ACHN (cell line): ENCODE measurements at regions not wholly inside any gene's neighbourhood (a gene's known extent, or its start where the extent isn't known, plus 50 kb on each side); places are given as distances from the start of the nearest gene placed in this dataset.
"Not testable (repeated sequence)": the region's sequence is repeated elsewhere in the genome, so short reads cannot be mapped to it uniquely, and the experiment has no call there.

Source experiments
- DNase-seq: peaks from one replicate; pipeline ENCODE4 v3.0.0-alpha.2; 2015
- in situ Hi-C: cut with HindIII; loops from 2 replicates; pipeline ENCODE4 v1.10.0; 2017; ENCODE audit warnings: low sequenced_read_pairs, low pct_ligation_motif_present, low pct_unique_long_range_greater_than_20kb

GRCh38 chr14:85917716-85918115 lies 387.8 kb downstream of the FLRT2 start:
- in situ Hi-C loops = no loop called here

GRCh38 chr14:85915711-85916110 lies 385.8 kb downstream of the FLRT2 start:
- no peak for DNase-seq
- in situ Hi-C loops = no loop called here

More at GRCh38 chr14:85917716-85918115, 387.8 kb downstream of the FLRT2 start:
- no peak for DNase-seq

GRCh38 chr14:85912141-85912540 lies 382.2 kb downstream of the FLRT2 start:
- no peak for DNase-seq
- in situ Hi-C loops = no loop called here

GRCh38 chr14:85911044-85911443 lies 381.1 kb downstream of the FLRT2 start:
- in situ Hi-C loops = no loop called here
- DNase-seq = no peak

- no peak for DNase-seq
Measured at GRCh38 chr14:85909581-85909980, 379.6 kb downstream of the FLRT2 start.

GRCh38 chr14:85907536-85907935 lies 377.6 kb downstream of the FLRT2 start:
- no peak for DNase-seq
- in situ Hi-C loops = no loop called here

More at GRCh38 chr14:85909581-85909980, 379.6 kb downstream of the FLRT2 start:
- in situ Hi-C loops = no loop called here

GRCh38 chr14:85897808-85898207 lies 367.9 kb downstream of the FLRT2 start:
- in situ Hi-C loops = no loop called here

GRCh38 chr14:85895603-85896002 lies 365.7 kb downstream of the FLRT2 start:
- in situ Hi-C loops = no loop called here
- no peak for DNase-seq

More at GRCh38 chr14:85897808-85898207, 367.9 kb downstream of the FLRT2 start:
- DNase-seq = no peak

- DNase-seq = no peak
- in situ Hi-C loops = no loop called here
Measured at GRCh38 chr14:85892251-85892650, 362.3 kb downstream of the FLRT2 start.

GRCh38 chr14:85883966-85884365 lies 354.0 kb downstream of the FLRT2 start:
- in situ Hi-C loops = no loop called here
- no peak for DNase-seq

- no peak for DNase-seq
- in situ Hi-C loops = no loop called here
Measured at GRCh38 chr14:85883101-85883500, 353.2 kb downstream of the FLRT2 start.

- no peak for DNase-seq
- in situ Hi-C loops = no loop called here
Measured at GRCh38 chr14:85881935-85882334, 352.0 kb downstream of the FLRT2 start.

- no peak for DNase-seq
- in situ Hi-C loops = no loop called here
Measured at GRCh38 chr14:85878874-85879273, 348.9 kb downstream of the FLRT2 start.

- in situ Hi-C loops = no loop called here
Measured at GRCh38 chr14:85873006-85873405, 343.1 kb downstream of the FLRT2 start.

GRCh38 chr14:85867450-85867849 lies 337.5 kb downstream of the FLRT2 start:
- DNase-seq = no peak
- in situ Hi-C loops = no loop called here

More at GRCh38 chr14:85873006-85873405, 343.1 kb downstream of the FLRT2 start:
- DNase-seq = no peak

GRCh38 chr14:85865701-85866100 lies 335.8 kb downstream of the FLRT2 start:
- in situ Hi-C loops = no loop called here
- no peak for DNase-seq

- DNase-seq = no peak
- in situ Hi-C loops = no loop called here
Measured at GRCh38 chr14:85858634-85859033, 328.7 kb downstream of the FLRT2 start.

- in situ Hi-C loops = no loop called here
- peak; percentile 0 for DNase-seq
Measured at GRCh38 chr14:85856430-85856829, 326.5 kb downstream of the FLRT2 start.

GRCh38 chr14:85853996-85854526 lies 324.1 kb downstream of the FLRT2 start:
- no peak for DNase-seq
- in situ Hi-C loops = no loop called here

GRCh38 chr14:85852906-85853305 lies 323.0 kb downstream of the FLRT2 start:
- DNase-seq = no peak
- in situ Hi-C loops = no loop called here

GRCh38 chr14:85852123-85852522 lies 322.2 kb downstream of the FLRT2 start:
- in situ Hi-C loops, DNase-seq: not testable (repeated sequence)
